Neural cell (in vitro differentiated cells): ENCODE measurements at regions not wholly inside any gene's neighbourhood (a gene's known extent, or its start where the extent isn't known, plus 50 kb on each side); places are given as distances from the start of the nearest gene placed in this dataset.

Experiments
- H2AFZ ChIP-seq: fragments of 200-600, 300-800 bp; sonication (generic), shearing (Covaris generic); 2 replicates; pipeline ENCODE4 v1.6.0; 2014; ENCODE audit warnings: low read depth, mild to moderate bottlenecking, antibody characterized with exemption, low read length, moderate library complexity
- H3F3A ChIP-seq: fragments of 200-600 bp; shearing (Covaris generic); 2 replicates; pipeline ENCODE4 v1.6.1; 2016; ENCODE audit warnings: mild to moderate bottlenecking, moderate library complexity, mixed read lengths, antibody characterized with exemption, low read length; ENCODE audit not compliant: insufficient read depth, poor library complexity, severe bottlenecking
- H3K27ac ChIP-seq: fragments of 200-600, 300-800 bp; sonication (generic), shearing (Covaris generic); 2 replicates; pipeline ENCODE4 v1.5.1; 2014; ENCODE audit warnings: mild to moderate bottlenecking, low read length, moderate library complexity
- H3K27me3 ChIP-seq: fragments of 300-800, 200-600 bp; sonication (generic), shearing (Covaris generic); 2 replicates; pipeline ENCODE4 v1.6.0; 2014; ENCODE audit warnings: mild to moderate bottlenecking, low read depth, low read length, moderate library complexity; ENCODE audit not compliant: insufficient read depth
- H3K36me3 ChIP-seq: fragments of 300-800, 200-600 bp; sonication (generic), shearing (Covaris generic); 2 replicates; pipeline ENCODE4 v1.5.1; 2014; ENCODE audit warnings: mild to moderate bottlenecking, antibody characterized with exemption, low read length, moderate library complexity; ENCODE audit not compliant: insufficient read depth
- H3K4me2 ChIP-seq: fragments of 300-800, 200-600 bp; sonication (generic), shearing (Covaris generic); 2 replicates; pipeline ENCODE4 v1.6.0; 2014; ENCODE audit warnings: mild to moderate bottlenecking, low read length
- H3K4me3 ChIP-seq: fragments of 300-800, 200-600 bp; sonication (generic), shearing (Covaris generic); 2 replicates; pipeline ENCODE4 v1.5.1; 2014; ENCODE audit warnings: mild to moderate bottlenecking, low read length, moderate library complexity
- H3K79me2 ChIP-seq: fragments of 200-600 bp; shearing (Covaris generic); replicated peaks from 2 replicates; pipeline ENCODE4 v1.6.0; 2014; ENCODE audit warnings: mild to moderate bottlenecking, low read length, moderate library complexity; ENCODE audit not compliant: insufficient read depth
- H3K9ac ChIP-seq: fragments of 300-800, 200-600 bp; sonication (generic), shearing (Covaris generic); 2 replicates; pipeline ENCODE4 v1.6.1; 2016; ENCODE audit warnings: mild to moderate bottlenecking, low read length, mixed read lengths
- H3K9me2 ChIP-seq: fragments of 200-600 bp; shearing (Covaris generic); 2 replicates; pipeline ENCODE4 v1.6.1; 2016; ENCODE audit warnings: mild to moderate bottlenecking, low read length, mixed read lengths; ENCODE audit not compliant: insufficient read depth
- H3K9me3 ChIP-seq: fragments of 200-600, 300-800 bp; sonication (generic), shearing (Covaris generic); 2 replicates; pipeline ENCODE4 v1.6.1; 2016; ENCODE audit warnings: mild to moderate bottlenecking, mixed run types, low read length, moderate library complexity, mixed read lengths
- H4K20me1 ChIP-seq: fragments of 200-600 bp; shearing (Covaris generic); 2 replicates; pipeline ENCODE4 v1.6.1; 2016; ENCODE audit warnings: mild to moderate bottlenecking, mixed run types; ENCODE audit not compliant: insufficient read depth
- EP300 ChIP-seq: fragments of 450-650 bp; conservative IDR thresholded peaks from 2 replicates; pipeline ENCODE4 v1.6.1; 2014; ENCODE audit warnings: antibody characterized with exemption, mild to moderate bottlenecking, moderate library complexity; ENCODE audit not compliant: poor library complexity, severe bottlenecking
- EZH2 ChIP-seq: fragments of 200-600, 300-800 bp; shearing (Covaris generic), sonication (generic); IDR thresholded peaks from 2 replicates; pipeline ENCODE4 v1.6.1; 2014; ENCODE audit warnings: antibody characterized with exemption, low read length, borderline replicate concordance, mild to moderate bottlenecking; ENCODE audit not compliant: insufficient read depth, poor library complexity, severe bottlenecking
- MXI1 ChIP-seq: fragments of 450-650 bp; conservative IDR thresholded peaks from 2 replicates; pipeline ENCODE4 v1.6.1; 2014; ENCODE audit warnings: antibody characterized with exemption, mild to moderate bottlenecking; ENCODE audit not compliant: poor library complexity, severe bottlenecking
- POLR2AphosphoS5 ChIP-seq: IDR thresholded peaks from 2 replicates; pipeline ENCODE4 v1.6.1; 2012
- RAD21 ChIP-seq: fragments of 450-650 bp; conservative IDR thresholded peaks from 2 replicates; pipeline ENCODE4 v1.6.1; 2014; ENCODE audit warnings: antibody characterized with exemption, mild to moderate bottlenecking, moderate library complexity
- SMC3 ChIP-seq: fragments of 450-650 bp; conservative IDR thresholded peaks from 2 replicates; pipeline ENCODE4 v1.6.1; 2014; ENCODE audit warnings: antibody characterized with exemption, mild to moderate bottlenecking, moderate library complexity; ENCODE audit not compliant: poor library complexity
- TAF1 ChIP-seq: IDR thresholded peaks from 2 replicates; pipeline ENCODE4 v1.6.1; 2012; ENCODE audit warnings: low read depth
- TF ChIP-seq, protein P1 (sequence below): IDR thresholded peaks from 2 replicates; pipeline ENCODE4 v1.6.1; 2012; ENCODE audit warnings: borderline replicate concordance
- TF ChIP-seq, protein P2 (sequence below): fragments of 450-650 bp; IDR thresholded peaks from 2 replicates; pipeline ENCODE4 v1.5.1; 2014; ENCODE audit warnings: antibody characterized with exemption, mild to moderate bottlenecking, moderate library complexity; ENCODE audit not compliant: poor library complexity, severe bottlenecking

DNA sequence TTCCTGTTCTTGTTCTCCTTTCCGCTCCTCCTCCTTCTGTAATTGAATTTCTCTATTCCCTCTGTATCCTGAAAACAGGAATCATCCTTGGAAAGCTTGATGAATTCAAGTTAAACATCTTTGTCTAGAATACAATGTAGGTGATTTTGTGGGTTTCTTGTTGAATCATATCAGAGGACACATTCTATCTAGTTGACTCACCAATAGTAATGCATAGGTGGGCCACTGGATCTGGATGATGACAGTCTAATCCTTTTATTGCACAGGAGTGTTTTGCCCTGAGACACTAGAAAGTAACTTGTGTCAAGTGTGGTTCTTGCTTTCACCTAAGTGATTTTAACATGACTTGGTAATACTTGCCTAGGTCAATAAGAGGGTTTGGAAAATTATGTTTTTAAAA, 164.3 kb downstream of the RFPL4B start:
- H3K9ac ChIP-seq, result no peak overlapping the region
- no peaks in the 10 kb centered on the region for H3K27me3 ChIP-seq
- H2AFZ ChIP-seq, result no peak overlapping the region
- no peak overlapping the region for H3K4me2 ChIP-seq
- H3K79me2 ChIP-seq, result no peaks in the 10 kb centered on the region
- H3K9me3 ChIP-seq, result no peaks in the 10 kb centered on the region
- H3F3A ChIP-seq, result no peaks in the 10 kb centered on the region
- no peak for TF ChIP-seq POLR2AphosphoS5
- TF ChIP-seq, protein P1, sequence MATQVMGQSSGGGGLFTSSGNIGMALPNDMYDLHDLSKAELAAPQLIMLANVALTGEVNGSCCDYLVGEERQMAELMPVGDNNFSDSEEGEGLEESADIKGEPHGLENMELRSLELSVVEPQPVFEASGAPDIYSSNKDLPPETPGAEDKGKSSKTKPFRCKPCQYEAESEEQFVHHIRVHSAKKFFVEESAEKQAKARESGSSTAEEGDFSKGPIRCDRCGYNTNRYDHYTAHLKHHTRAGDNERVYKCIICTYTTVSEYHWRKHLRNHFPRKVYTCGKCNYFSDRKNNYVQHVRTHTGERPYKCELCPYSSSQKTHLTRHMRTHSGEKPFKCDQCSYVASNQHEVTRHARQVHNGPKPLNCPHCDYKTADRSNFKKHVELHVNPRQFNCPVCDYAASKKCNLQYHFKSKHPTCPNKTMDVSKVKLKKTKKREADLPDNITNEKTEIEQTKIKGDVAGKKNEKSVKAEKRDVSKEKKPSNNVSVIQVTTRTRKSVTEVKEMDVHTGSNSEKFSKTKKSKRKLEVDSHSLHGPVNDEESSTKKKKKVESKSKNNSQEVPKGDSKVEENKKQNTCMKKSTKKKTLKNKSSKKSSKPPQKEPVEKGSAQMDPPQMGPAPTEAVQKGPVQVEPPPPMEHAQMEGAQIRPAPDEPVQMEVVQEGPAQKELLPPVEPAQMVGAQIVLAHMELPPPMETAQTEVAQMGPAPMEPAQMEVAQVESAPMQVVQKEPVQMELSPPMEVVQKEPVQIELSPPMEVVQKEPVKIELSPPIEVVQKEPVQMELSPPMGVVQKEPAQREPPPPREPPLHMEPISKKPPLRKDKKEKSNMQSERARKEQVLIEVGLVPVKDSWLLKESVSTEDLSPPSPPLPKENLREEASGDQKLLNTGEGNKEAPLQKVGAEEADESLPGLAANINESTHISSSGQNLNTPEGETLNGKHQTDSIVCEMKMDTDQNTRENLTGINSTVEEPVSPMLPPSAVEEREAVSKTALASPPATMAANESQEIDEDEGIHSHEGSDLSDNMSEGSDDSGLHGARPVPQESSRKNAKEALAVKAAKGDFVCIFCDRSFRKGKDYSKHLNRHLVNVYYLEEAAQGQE, result no peak
- no peak for TF ChIP-seq EP300
- no peak for TF ChIP-seq EZH2
- TF ChIP-seq SMC3, result no peak
- TF ChIP-seq, protein P2, sequence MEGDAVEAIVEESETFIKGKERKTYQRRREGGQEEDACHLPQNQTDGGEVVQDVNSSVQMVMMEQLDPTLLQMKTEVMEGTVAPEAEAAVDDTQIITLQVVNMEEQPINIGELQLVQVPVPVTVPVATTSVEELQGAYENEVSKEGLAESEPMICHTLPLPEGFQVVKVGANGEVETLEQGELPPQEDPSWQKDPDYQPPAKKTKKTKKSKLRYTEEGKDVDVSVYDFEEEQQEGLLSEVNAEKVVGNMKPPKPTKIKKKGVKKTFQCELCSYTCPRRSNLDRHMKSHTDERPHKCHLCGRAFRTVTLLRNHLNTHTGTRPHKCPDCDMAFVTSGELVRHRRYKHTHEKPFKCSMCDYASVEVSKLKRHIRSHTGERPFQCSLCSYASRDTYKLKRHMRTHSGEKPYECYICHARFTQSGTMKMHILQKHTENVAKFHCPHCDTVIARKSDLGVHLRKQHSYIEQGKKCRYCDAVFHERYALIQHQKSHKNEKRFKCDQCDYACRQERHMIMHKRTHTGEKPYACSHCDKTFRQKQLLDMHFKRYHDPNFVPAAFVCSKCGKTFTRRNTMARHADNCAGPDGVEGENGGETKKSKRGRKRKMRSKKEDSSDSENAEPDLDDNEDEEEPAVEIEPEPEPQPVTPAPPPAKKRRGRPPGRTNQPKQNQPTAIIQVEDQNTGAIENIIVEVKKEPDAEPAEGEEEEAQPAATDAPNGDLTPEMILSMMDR, result no peak
- no peak for TF ChIP-seq TAF1
- TF ChIP-seq MXI1, result no peak
- no peak for TF ChIP-seq RAD21
- no peaks in the 10 kb centered on the region for H4K20me1 ChIP-seq
- no peak overlapping the region for H3K4me3 ChIP-seq
- H3K27ac ChIP-seq, result no peak overlapping the region
- no peaks in the 10 kb centered on the region for H3K36me3 ChIP-seq
- H3K9me2 ChIP-seq, result no peaks in the 10 kb centered on the region

- no peak overlapping the region for H3K9ac ChIP-seq
- no peak for TF ChIP-seq MXI1
- TF ChIP-seq EP300, result no peak
- TF ChIP-seq TAF1, result no peak
- TF ChIP-seq SMC3, result no peak
- TF ChIP-seq POLR2AphosphoS5, result no peak
- TF ChIP-seq, protein P2, result no peak
- TF ChIP-seq, protein P1, result no peak
- no peak overlapping the region for H3K4me2 ChIP-seq
These were observed 166.0 kb downstream of the RFPL4B start for GRCh38 chr6:112513175-112513574.

More at GRCh38 chr6:112513175-112513574, 166.0 kb downstream of the RFPL4B start:
- Histone ChIP-seq H3F3A (no peaks in the 10 kb centered on the region), H3K9me3 (no peaks in the 10 kb centered on the region), H3K79me2 (no peaks in the 10 kb centered on the region), H2AFZ (no peak overlapping the region), H3K4me3 (no peak overlapping the region), H3K27me3 (no peaks in the 10 kb centered on the region), H3K27ac (no peak overlapping the region), H4K20me1 (no peaks in the 10 kb centered on the region), H3K9me2 (no peaks in the 10 kb centered on the region), H3K36me3 (no peaks in the 10 kb centered on the region)
